HCT116 (cell line): ENCODE measurements at regions not wholly inside any gene's neighbourhood (a gene's known extent, or its start where the extent isn't known, plus 50 kb on each side); places are given as distances from the start of the nearest gene placed in this dataset.

Source experiments
- ATAC-seq: fragments of 200-7000 bp; cut with Tn5 transposase; 2 replicates; pipeline ENCODE4 v1.9.1; 2020; ENCODE audit warnings: mild to moderate bottlenecking, moderate library complexity
- BruUV-seq: library from RNA; stranded (reverse); fragments of 400-500 nt; replicated peaks from 2 replicates; lab custom pipeline; 2021; lab: Mats Ljungman, UMichigan
- CTCF ChIA-PET: fragments of 300-600 bp; sonication (Branson Sonifier 250); formaldehyde crosslinking; loops from one replicate; lab custom pipeline; 2021; ENCODE audit warnings: antibody characterized with exemption; lab: Charles Lee
- POLR2A ChIA-PET: fragments of 300-600, 350-600 bp; sonication (Branson Sonifier 250); formaldehyde crosslinking; loops from one replicate; lab custom pipeline; 2021; ENCODE audit warnings: antibody characterized with exemption; lab: Charles Lee
- RAD21 ChIA-PET, 2 experiments: fragments of 300-600 bp; sonication (Branson Sonifier 250); formaldehyde crosslinking; loops; one replicate each; lab custom pipeline; 2023; ENCODE audit warnings: low total read pairs in 2 of 2; ENCODE audit not compliant: uncharacterized antibody in 2 of 2, unreplicated experiment in 2 of 2, low non-redundant PET in 1 of 2; lab: Charles Lee
- DNase-seq: peaks from one replicate; pipeline ENCODE4 v3.0.0-alpha.2; 2010; ENCODE audit warnings: low read depth, low spot score
- H2AFZ ChIP-seq: fragments of 200-600 bp; shearing (Covaris generic), sonication (generic); 2 replicates; pipeline ENCODE4 v1.6.1; 2017; ENCODE audit warnings: low read depth, mixed run types, mixed read lengths, antibody characterized with exemption, low read length; ENCODE audit not compliant: poor library complexity, severe bottlenecking
- H3K27ac ChIP-seq: 2 replicates; pipeline ENCODE4 v1.5.1; 2012; ENCODE audit warnings: low read depth, low read length
- H3K27me3 ChIP-seq: fragments of 200-600 bp; sonication (generic); 2 replicates; pipeline ENCODE4 v1.6.1; 2016; ENCODE audit warnings: mixed run types, low read length, mixed read lengths; ENCODE audit not compliant: insufficient read depth
- H3K36me3 ChIP-seq, 2 experiments: fragments of 200-500 bp in 1 of 2; fragments of 200-600 bp in 1 of 2; sonication (Bioruptor generic) in 1 of 2; sonication (generic) in 1 of 2; 2 replicates each; pipeline versions ENCODE4 v1.5.1 to v1.6.1; 2014 to 2016; ENCODE audit warnings: low read length in 2 of 2, inconsistent platforms in 1 of 2, mixed read lengths in 1 of 2, mixed run types in 1 of 2; ENCODE audit not compliant: insufficient read depth in 2 of 2, control insufficient read depth in 1 of 2
- H3K4me1 ChIP-seq, 2 experiments: fragments of 200-600 bp in 1 of 2; sonication (generic) in 1 of 2; 2 replicates each; pipeline versions ENCODE4 v1.5.1 to v1.6.1; 2012 to 2017; ENCODE audit warnings: low read length in 2 of 2, inconsistent platforms in 1 of 2, mild to moderate bottlenecking in 1 of 2, mixed read lengths in 1 of 2, mixed run types in 1 of 2, moderate library complexity in 1 of 2; ENCODE audit not compliant: insufficient read depth in 2 of 2, control insufficient read depth in 1 of 2
- H3K4me2 ChIP-seq: fragments of 200-600 bp; sonication (generic); 2 replicates; pipeline ENCODE4 v1.6.1; 2017; ENCODE audit warnings: mixed run types, low read length, mixed read lengths
- H3K4me3 ChIP-seq, 2 experiments: fragments of 200-600 bp in 1 of 2; sonication (generic) in 1 of 2; replicated peaks in 1 of 2; 2 replicates each; pipeline ENCODE4 v1.5.1; 2011 to 2016; ENCODE audit warnings: low read length in 2 of 2, control low read depth in 1 of 2, low read depth in 1 of 2, mild to moderate bottlenecking in 1 of 2, mixed read lengths in 1 of 2, mixed run types in 1 of 2
- H3K79me2 ChIP-seq: fragments of 200-600 bp; sonication (generic); 2 replicates; pipeline ENCODE4 v1.6.1; 2017; ENCODE audit warnings: mild to moderate bottlenecking, mixed run types, low read length, moderate library complexity, mixed read lengths; ENCODE audit not compliant: insufficient read depth
- H3K9ac ChIP-seq: fragments of 200-600 bp; sonication (generic); 2 replicates; pipeline ENCODE4 v1.6.1; 2016; ENCODE audit warnings: low read length, mixed read lengths
- H3K9me2 ChIP-seq: fragments of 200-600 bp; sonication (generic), shearing (Covaris generic); 2 replicates; pipeline ENCODE4 v1.6.1; 2017; ENCODE audit warnings: mixed run types, mild to moderate bottlenecking, moderate library complexity; ENCODE audit not compliant: insufficient read depth
- H3K9me3 ChIP-seq, 2 experiments: fragments of 200-500 bp in 1 of 2; fragments of 200-600 bp in 1 of 2; sonication (Bioruptor generic) in 1 of 2; sonication (generic) in 1 of 2; 2 replicates each; pipeline ENCODE4 v1.6.1; 2014 to 2017; ENCODE audit warnings: low read length in 2 of 2, mixed read lengths in 2 of 2, inconsistent platforms in 1 of 2, low read depth in 1 of 2, mild to moderate bottlenecking in 1 of 2, mixed run types in 1 of 2, moderate library complexity in 1 of 2; ENCODE audit not compliant: control insufficient read depth in 1 of 2, insufficient read depth in 1 of 2
- H4K20me1 ChIP-seq: fragments of 200-600 bp; sonication (generic), shearing (Covaris generic); 2 replicates; pipeline ENCODE4 v1.6.1; 2017; ENCODE audit warnings: mixed run types, mild to moderate bottlenecking, moderate library complexity; ENCODE audit not compliant: insufficient read depth
- ATF3 ChIP-seq: IDR thresholded peaks from 2 replicates; pipeline ENCODE4 v1.6.1; 2012
- CBX3 ChIP-seq: IDR thresholded peaks from 2 replicates; pipeline ENCODE4 v1.6.1; 2012; ENCODE audit warnings: low read depth
- CEBPB ChIP-seq: IDR thresholded peaks from 2 replicates; pipeline ENCODE4 v1.6.1; 2012; ENCODE audit warnings: low read depth
- CTCF ChIP-seq, 3 experiments: fragments of 200-600 bp in 1 of 3; sonication (generic) in 1 of 3; IDR thresholded peaks in 2 of 3; conservative IDR thresholded peaks in 1 of 3; 2 replicates each; pipeline ENCODE4 v1.5.1; 2012 to 2017; ENCODE audit warnings: low read depth in 2 of 3, low read length in 2 of 3, antibody characterized with exemption in 1 of 3, borderline replicate concordance in 1 of 3, control low read depth in 1 of 3, mild to moderate bottlenecking in 1 of 3, mixed read lengths in 1 of 3, mixed run types in 1 of 3, moderate library complexity in 1 of 3; ENCODE audit not compliant: insufficient read depth in 1 of 3
- EGR1 ChIP-seq: IDR thresholded peaks from 2 replicates; pipeline ENCODE4 v1.6.1; 2012; ENCODE audit warnings: low read depth
- ELF1 ChIP-seq: IDR thresholded peaks from 2 replicates; pipeline ENCODE4 v1.6.1; 2012; ENCODE audit warnings: low read depth, borderline replicate concordance
- EZH2 ChIP-seq: fragments of 200-600 bp; sonication (generic); IDR thresholded peaks from 2 replicates; pipeline ENCODE4 v1.6.1; 2017; ENCODE audit warnings: antibody characterized with exemption, mixed run types
- EZH2phosphoT487 ChIP-seq: fragments of 200-600 bp; IDR thresholded peaks from 2 replicates; pipeline ENCODE4 v1.6.1; 2018; ENCODE audit warnings: antibody characterized with exemption, borderline replicate concordance
- JUND ChIP-seq: IDR thresholded peaks from 2 replicates; pipeline ENCODE4 v1.6.1; 2012
- MAX ChIP-seq: IDR thresholded peaks from 2 replicates; pipeline ENCODE4 v1.6.1; 2012
- POLR2A ChIP-seq: IDR thresholded peaks from 2 replicates; pipeline ENCODE4 v1.7.0; 2011; ENCODE audit warnings: borderline replicate concordance; ENCODE audit not compliant: insufficient read depth, insufficient read length; ENCODE audit errors: extremely low read depth
- RAD21 ChIP-seq: IDR thresholded peaks from 2 replicates; pipeline ENCODE4 v1.6.1; 2012; ENCODE audit warnings: low read depth, mild to moderate bottlenecking
- REST ChIP-seq: IDR thresholded peaks from 2 replicates; pipeline ENCODE4 v1.6.1; 2012; ENCODE audit warnings: low read depth
- SIN3A ChIP-seq: IDR thresholded peaks from 2 replicates; pipeline ENCODE4 v1.6.1; 2012; ENCODE audit warnings: low read depth
- SP1 ChIP-seq: IDR thresholded peaks from 2 replicates; pipeline ENCODE4 v1.6.1; 2012; ENCODE audit warnings: low read depth
- SRF ChIP-seq: IDR thresholded peaks from 2 replicates; pipeline ENCODE4 v1.6.1; 2012; ENCODE audit warnings: low read depth
- TCF7L2 ChIP-seq: IDR thresholded peaks from 2 replicates; pipeline ENCODE4 v1.7.0; 2011; ENCODE audit warnings: borderline replicate concordance, inconsistent platforms; ENCODE audit not compliant: insufficient read depth, insufficient read length; ENCODE audit errors: extremely low read depth
- YY1 ChIP-seq: IDR thresholded peaks from 2 replicates; pipeline ENCODE4 v1.6.1; 2011; ENCODE audit warnings: low read length, low read depth, moderate library complexity, mild to moderate bottlenecking; ENCODE audit not compliant: insufficient replicate concordance; ENCODE audit errors: extremely low read depth
- ZBTB33 ChIP-seq: IDR thresholded peaks from 2 replicates; pipeline ENCODE4 v1.6.1; 2011; ENCODE audit warnings: mild to moderate bottlenecking, low read length, moderate library complexity; ENCODE audit not compliant: insufficient replicate concordance; ENCODE audit errors: extremely low read depth
- ZFX ChIP-seq: fragments of 450-650 bp; IDR thresholded peaks from 2 replicates; pipeline ENCODE4 v1.6.1; 2017
- intact Hi-C: fragments of 100-400 bp; cut with micrococcal nuclease; formaldehyde crosslinking; loops from 2 replicates; pipeline ENCODE4 v1.10.0; 2022

- POLR2A ChIA-PET = no interaction called here
- no peaks in the 10 kb centered on the region for H3K36me3 ChIP-seq
- CTCF ChIA-PET = no interaction called here
- no peak overlapping the region for H3K4me3 ChIP-seq
- H3K9me3 ChIP-seq = no peaks in the 10 kb centered on the region
- H2AFZ ChIP-seq = no peak overlapping the region
- H3K9me2 ChIP-seq = no peaks in the 10 kb centered on the region
- BruUV-seq = no TSS peak
- H3K4me1 ChIP-seq = no peaks in the 10 kb centered on the region
- ATAC-seq (no peak), DNase-seq (no peak)
- no peak overlapping the region for H3K4me2 ChIP-seq
- no peaks in the 10 kb centered on the region for H3K79me2 ChIP-seq
- H3K27ac ChIP-seq = no peak overlapping the region
- intact Hi-C loops = no loop called here
- H4K20me1 ChIP-seq = no peaks in the 10 kb centered on the region
- RAD21 ChIA-PET = no interaction called here
- no peaks in the 10 kb centered on the region for H3K27me3 ChIP-seq
- H3K9ac ChIP-seq = no peak overlapping the region
- TF ChIP-seq REST (no peak), EGR1 (no peak), SRF (no peak), YY1 (no peak), CTCF (IDR thresholded peaks at IDR 0.05 in 2 of 3, conservative IDR thresholded peaks at IDR 0.05 in 1 of 3; ENCODE audit: borderline replicate concordance in 1 of 3, insufficient read depth in 1 of 3, low read depth in 2 of 3, low read length in 2 of 3) (no peak), RAD21 (no peak), EZH2phosphoT487 (no peak), POLR2A (no peak), MAX (no peak), ELF1 (no peak), ZBTB33 (no peak), TCF7L2 (no peak), CEBPB (no peak), SP1 (no peak), ZFX (no peak), ATF3 (no peak), CBX3 (no peak), JUND (no peak), EZH2 (no peak), SIN3A (no peak)
- TF ChIP-seq, all 23 proteins: peak for 0
Observed at GRCh38 chr2:83695037-83695436, 764.0 kb downstream of the SUCLG1 start.
